Ascending aorta (tissue), 2 donors: ENCODE measurements at regions not wholly inside any gene's neighbourhood (a gene's known extent, or its start where the extent isn't known, plus 50 kb on each side); places are given as distances from the start of the nearest gene placed in this dataset.

ENCODE experiments used
- DNase-seq, 2 donors: peaks; one replicate each; pipeline ENCODE4 v3.0.0-alpha.2; 2019; ENCODE audit warnings: low spot score in 2 of 2
- H3K27ac ChIP-seq, 2 donors: fragments of 200-600 bp; sonication (generic); one replicate each; pipeline ENCODE4 v1.5.1; 2016 to 2017; ENCODE audit warnings: mild to moderate bottlenecking in 1 of 2
- H3K27me3 ChIP-seq: fragments of 200-600 bp; sonication (generic); one replicate; pipeline ENCODE4 v1.5.1; 2017
- H3K36me3 ChIP-seq, 2 donors: fragments of 200-600 bp; sonication (generic); one replicate each; pipeline ENCODE4 v1.5.1; 2016
- H3K4me1 ChIP-seq, 2 donors: fragments of 200-600 bp; sonication (generic); one replicate each; pipeline ENCODE4 v1.5.1; 2016 to 2017; ENCODE audit warnings: mild to moderate bottlenecking in 1 of 2
- H3K4me3 ChIP-seq, 2 donors: fragments of 200-600 bp; sonication (generic); one replicate each; pipeline ENCODE4 v1.5.1; 2016 to 2017; ENCODE audit warnings: mild to moderate bottlenecking in 1 of 2
- H3K9me3 ChIP-seq, 2 donors: fragments of 200-600 bp; sonication (generic); one replicate each; pipeline ENCODE4 v1.5.1; 2016
- intact Hi-C: fragments of 100-400 bp; cut with DNase I; formaldehyde crosslinking; loops from one replicate; pipeline ENCODE4 v1.15.1; 2023
- TF ChIP-seq, protein P1 (sequence below), 3 experiments: fragments of 200-600 bp in 2 of 3; fragments of 450-650 bp in 1 of 3; sonication (generic) in 2 of 3; IDR thresholded peaks; one replicate each; pipeline ENCODE4 v1.5.1; 2016 to 2019; ENCODE audit warnings: antibody characterized with exemption in 3 of 3, mild to moderate bottlenecking in 1 of 3, moderate library complexity in 1 of 3

- H3K27me3 ChIP-seq, result no peaks in the 10 kb centered on the region
- no peak overlapping the region for H3K27ac ChIP-seq
- H3K36me3 ChIP-seq, result no peaks in the 10 kb centered on the region
- TF ChIP-seq, protein P1, sequence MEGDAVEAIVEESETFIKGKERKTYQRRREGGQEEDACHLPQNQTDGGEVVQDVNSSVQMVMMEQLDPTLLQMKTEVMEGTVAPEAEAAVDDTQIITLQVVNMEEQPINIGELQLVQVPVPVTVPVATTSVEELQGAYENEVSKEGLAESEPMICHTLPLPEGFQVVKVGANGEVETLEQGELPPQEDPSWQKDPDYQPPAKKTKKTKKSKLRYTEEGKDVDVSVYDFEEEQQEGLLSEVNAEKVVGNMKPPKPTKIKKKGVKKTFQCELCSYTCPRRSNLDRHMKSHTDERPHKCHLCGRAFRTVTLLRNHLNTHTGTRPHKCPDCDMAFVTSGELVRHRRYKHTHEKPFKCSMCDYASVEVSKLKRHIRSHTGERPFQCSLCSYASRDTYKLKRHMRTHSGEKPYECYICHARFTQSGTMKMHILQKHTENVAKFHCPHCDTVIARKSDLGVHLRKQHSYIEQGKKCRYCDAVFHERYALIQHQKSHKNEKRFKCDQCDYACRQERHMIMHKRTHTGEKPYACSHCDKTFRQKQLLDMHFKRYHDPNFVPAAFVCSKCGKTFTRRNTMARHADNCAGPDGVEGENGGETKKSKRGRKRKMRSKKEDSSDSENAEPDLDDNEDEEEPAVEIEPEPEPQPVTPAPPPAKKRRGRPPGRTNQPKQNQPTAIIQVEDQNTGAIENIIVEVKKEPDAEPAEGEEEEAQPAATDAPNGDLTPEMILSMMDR (IDR thresholded peaks at IDR 0.05), result no peak
- no peaks in the 10 kb centered on the region for H3K4me1 ChIP-seq
- intact Hi-C loops, result no loop called here
- H3K4me3 ChIP-seq, result no peak overlapping the region
- DNase-seq, result no peak
- H3K9me3 ChIP-seq, result no peaks in the 10 kb centered on the region
Measured at GRCh38 chr4:13903061-13903460, 275.5 kb upstream of the BOD1L1 start.

DNA sequence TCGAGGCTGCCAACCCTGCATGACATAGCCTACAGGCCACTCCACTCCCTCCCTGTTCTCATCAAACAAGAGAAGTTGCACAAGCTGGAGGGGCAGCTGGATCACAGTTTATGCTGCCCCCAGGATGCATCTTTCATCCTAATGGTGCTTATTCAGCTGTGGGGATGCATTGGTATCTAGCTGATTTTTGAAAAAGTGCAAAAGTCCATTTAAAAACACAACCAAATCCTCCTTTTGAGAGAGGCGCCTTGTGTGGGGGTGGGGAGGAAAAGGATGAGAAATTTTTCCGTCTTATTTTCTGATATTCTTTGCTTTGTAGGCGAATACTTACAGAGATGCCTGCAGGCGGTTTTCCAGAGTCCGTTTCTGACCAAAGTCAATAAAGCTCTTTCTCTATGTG lies 276.4 kb upstream of the BOD1L1 start:
- intact Hi-C loops, result no loop called here
- TF ChIP-seq, protein P1 (IDR thresholded peaks at IDR 0.05), result no peak

GRCh38 chr4:13905543-13905942 lies 278.0 kb upstream of the BOD1L1 start:
- DNase-seq, result no peak
- TF ChIP-seq, protein P1 (IDR thresholded peaks at IDR 0.05), result no peak
- Histone ChIP-seq H3K27me3 (no peaks in the 10 kb centered on the region), H3K27ac (no peak overlapping the region), H3K4me3 (no peak overlapping the region), H3K9me3 (no peaks in the 10 kb centered on the region), H3K4me1 (no peaks in the 10 kb centered on the region), H3K36me3 (no peaks in the 10 kb centered on the region)
- intact Hi-C loops, result no loop called here

More for the DNA sequence above, 276.4 kb upstream of the BOD1L1 start:
- no peaks in the 10 kb centered on the region for H3K4me1 ChIP-seq
- no peak overlapping the region for H3K4me3 ChIP-seq
- no peaks in the 10 kb centered on the region for H3K9me3 ChIP-seq
- H3K36me3 ChIP-seq, result no peaks in the 10 kb centered on the region
- DNase-seq, result no peak
- H3K27me3 ChIP-seq, result no peaks in the 10 kb centered on the region
- H3K27ac ChIP-seq, result no peak overlapping the region

DNA sequence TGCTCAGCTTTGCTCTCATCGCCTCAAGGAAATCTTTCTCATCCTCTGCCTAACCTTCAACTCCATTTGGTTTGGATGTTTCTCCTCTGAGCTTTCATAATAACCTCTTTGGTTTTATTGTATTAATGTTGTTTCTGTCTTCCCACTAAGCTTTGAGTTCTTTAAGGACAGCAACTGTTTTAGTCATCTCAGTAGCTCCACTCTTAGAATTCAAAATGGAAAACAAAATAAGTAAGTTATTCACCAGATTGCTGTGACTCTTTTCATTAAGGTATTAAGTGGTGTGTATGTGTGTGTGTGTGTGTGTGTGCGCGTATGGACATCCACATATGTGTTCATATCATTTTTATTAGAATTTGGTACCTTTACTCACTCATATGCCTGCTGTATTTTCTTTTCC lies 279.2 kb upstream of the BOD1L1 start:
- no peaks in the 10 kb centered on the region for H3K27me3 ChIP-seq
- intact Hi-C loops, result no loop called here
- no peak overlapping the region for H3K4me3 ChIP-seq
- no peaks in the 10 kb centered on the region for H3K36me3 ChIP-seq
- TF ChIP-seq, protein P1 (IDR thresholded peaks at IDR 0.05), result no peak
- H3K27ac ChIP-seq, result peak overlapping the region; percentile 1 to 27
- DNase-seq, result no peak
- no peaks in the 10 kb centered on the region for H3K9me3 ChIP-seq
- no peaks in the 10 kb centered on the region for H3K4me1 ChIP-seq

DNA sequence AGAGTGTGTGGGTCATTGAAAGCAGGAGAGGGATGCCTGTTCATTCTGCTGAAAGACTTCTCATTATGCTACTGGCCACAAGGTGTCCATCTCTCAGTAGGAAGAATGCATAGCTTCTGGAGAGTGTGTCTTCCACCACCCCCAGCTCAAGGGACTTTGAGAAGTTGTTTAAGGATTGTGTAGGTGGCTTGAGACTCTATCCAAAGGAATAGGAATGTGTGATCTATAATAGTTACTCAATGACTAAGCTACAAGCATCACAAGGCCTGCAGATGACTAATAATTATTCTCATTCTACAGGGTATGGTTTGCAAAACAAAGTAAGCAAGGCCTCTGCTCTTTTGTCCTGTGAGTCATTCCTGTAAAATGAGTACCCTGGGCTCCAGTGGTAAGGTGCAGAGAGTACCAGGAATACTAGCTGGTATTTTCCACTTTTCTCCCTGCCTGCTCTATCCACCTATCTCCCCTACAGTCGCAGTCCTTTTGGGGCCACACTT lies 279.8 kb upstream of the BOD1L1 start:
- DNase-seq, result no peak
- intact Hi-C loops, result no loop called here
- H3K9me3 ChIP-seq, result no peaks in the 10 kb centered on the region
- no peaks in the 10 kb centered on the region for H3K27me3 ChIP-seq
- no peaks in the 10 kb centered on the region for H3K36me3 ChIP-seq
- TF ChIP-seq, protein P1 (IDR thresholded peaks at IDR 0.05), result no peak
- no peak overlapping the region for H3K4me3 ChIP-seq
- no peaks in the 10 kb centered on the region for H3K4me1 ChIP-seq
- peak overlapping the region; percentile 1 to 27 for H3K27ac ChIP-seq

- Histone ChIP-seq H3K36me3 (no peaks in the 10 kb centered on the region), H3K4me1 (no peaks in the 10 kb centered on the region), H3K27me3 (no peaks in the 10 kb centered on the region), H3K9me3 (no peaks in the 10 kb centered on the region), H3K4me3 (no peak overlapping the region), H3K27ac (no peak overlapping the region)
- no peak for DNase-seq
- TF ChIP-seq, protein P1 (IDR thresholded peaks at IDR 0.05), result no peak
- intact Hi-C loops, result no loop called here
Measured at GRCh38 chr4:13908455-13908854, 280.9 kb upstream of the BOD1L1 start.
